Mesothelial cell of epicardium (in vitro differentiated cells): ENCODE measurements at regions not wholly inside any gene's neighbourhood (a gene's known extent, or its start where the extent isn't known, plus 50 kb on each side); places are given as distances from the start of the nearest gene placed in this dataset.

Source experiments
- DNase-seq, 2 experiments: peaks; one replicate each; pipeline ENCODE4 v3.0.0; 2021; ENCODE audit warnings: low spot score in 2 of 2; ENCODE audit not compliant: unreplicated experiment in 2 of 2
- H3K27ac Mint-ChIP-seq: 2 replicates; pipeline ENCODE4 v1.8.0; 2021; ENCODE audit warnings: mixed read lengths
- H3K27me3 Mint-ChIP-seq: 2 replicates; pipeline ENCODE4 v1.8.0; 2021; ENCODE audit warnings: low read depth, mixed read lengths
- H3K36me3 Mint-ChIP-seq: 2 replicates; pipeline ENCODE4 v1.8.0; 2021; ENCODE audit warnings: mixed read lengths
- H3K4me1 Mint-ChIP-seq: 2 replicates; pipeline ENCODE4 v1.8.0; 2021; ENCODE audit warnings: mixed read lengths
- H3K4me3 Mint-ChIP-seq: 2 replicates; pipeline ENCODE4 v1.8.0; 2021; ENCODE audit warnings: mild to moderate bottlenecking, moderate library complexity, mixed read lengths
- H3K9me3 Mint-ChIP-seq: 2 replicates; pipeline ENCODE4 v1.8.0; 2021; ENCODE audit warnings: mixed read lengths
- TF ChIP-seq, protein P1 (sequence below): fragments of 200-600 bp; sonication (generic); IDR thresholded peaks from one replicate; pipeline ENCODE4 v1.5.0; 2021; ENCODE audit warnings: antibody characterized with exemption; ENCODE audit not compliant: unreplicated experiment

DNA sequence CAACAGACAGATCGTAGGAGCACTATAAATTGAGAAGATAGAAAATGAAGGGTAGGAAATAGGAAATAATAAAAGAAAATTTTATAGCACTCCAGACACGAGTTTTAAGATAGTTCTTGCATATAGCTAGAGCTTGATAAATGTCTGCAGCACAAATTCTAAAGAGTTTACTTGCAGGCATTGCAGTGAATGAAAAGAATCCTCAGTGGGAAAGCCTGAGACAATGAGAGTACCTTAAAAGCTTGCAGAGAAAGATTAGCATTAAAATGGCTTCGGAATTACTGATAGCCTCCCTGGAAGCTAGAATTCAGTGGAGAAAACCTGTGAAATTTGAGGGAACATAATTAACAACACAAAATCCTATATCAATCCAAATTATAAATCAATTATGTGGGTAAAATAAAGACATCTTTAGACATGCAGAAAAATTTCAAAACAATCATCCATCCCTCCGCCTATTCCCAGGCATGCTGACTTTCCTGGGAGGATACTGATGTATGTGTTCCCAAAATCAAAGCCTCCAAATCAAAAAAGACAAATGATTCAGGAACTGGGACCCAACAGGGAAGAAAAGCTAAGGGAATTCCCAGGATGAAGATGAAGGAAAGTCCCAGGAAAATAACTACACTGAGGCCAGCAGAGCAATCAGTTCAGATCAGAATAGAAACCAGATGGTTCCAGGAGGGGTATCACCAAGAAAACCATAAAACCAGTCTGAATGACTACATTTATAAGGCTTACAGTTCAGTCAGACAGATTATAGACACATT is 305.9 kb upstream of the USP25 start:
- no peak for DNase-seq
- no peaks in the 10 kb centered on the region for H3K9me3 Mint-ChIP-seq
- H3K4me1 Mint-ChIP-seq, result peaks cover 16% of the 10 kb centered on the region
- no peak overlapping the region for H3K27ac Mint-ChIP-seq
- H3K4me3 Mint-ChIP-seq, result no peak overlapping the region
- H3K36me3 Mint-ChIP-seq, result no peaks in the 10 kb centered on the region
- TF ChIP-seq, protein P1, sequence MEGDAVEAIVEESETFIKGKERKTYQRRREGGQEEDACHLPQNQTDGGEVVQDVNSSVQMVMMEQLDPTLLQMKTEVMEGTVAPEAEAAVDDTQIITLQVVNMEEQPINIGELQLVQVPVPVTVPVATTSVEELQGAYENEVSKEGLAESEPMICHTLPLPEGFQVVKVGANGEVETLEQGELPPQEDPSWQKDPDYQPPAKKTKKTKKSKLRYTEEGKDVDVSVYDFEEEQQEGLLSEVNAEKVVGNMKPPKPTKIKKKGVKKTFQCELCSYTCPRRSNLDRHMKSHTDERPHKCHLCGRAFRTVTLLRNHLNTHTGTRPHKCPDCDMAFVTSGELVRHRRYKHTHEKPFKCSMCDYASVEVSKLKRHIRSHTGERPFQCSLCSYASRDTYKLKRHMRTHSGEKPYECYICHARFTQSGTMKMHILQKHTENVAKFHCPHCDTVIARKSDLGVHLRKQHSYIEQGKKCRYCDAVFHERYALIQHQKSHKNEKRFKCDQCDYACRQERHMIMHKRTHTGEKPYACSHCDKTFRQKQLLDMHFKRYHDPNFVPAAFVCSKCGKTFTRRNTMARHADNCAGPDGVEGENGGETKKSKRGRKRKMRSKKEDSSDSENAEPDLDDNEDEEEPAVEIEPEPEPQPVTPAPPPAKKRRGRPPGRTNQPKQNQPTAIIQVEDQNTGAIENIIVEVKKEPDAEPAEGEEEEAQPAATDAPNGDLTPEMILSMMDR, result no peak
- no peaks in the 10 kb centered on the region for H3K27me3 Mint-ChIP-seq

DNA sequence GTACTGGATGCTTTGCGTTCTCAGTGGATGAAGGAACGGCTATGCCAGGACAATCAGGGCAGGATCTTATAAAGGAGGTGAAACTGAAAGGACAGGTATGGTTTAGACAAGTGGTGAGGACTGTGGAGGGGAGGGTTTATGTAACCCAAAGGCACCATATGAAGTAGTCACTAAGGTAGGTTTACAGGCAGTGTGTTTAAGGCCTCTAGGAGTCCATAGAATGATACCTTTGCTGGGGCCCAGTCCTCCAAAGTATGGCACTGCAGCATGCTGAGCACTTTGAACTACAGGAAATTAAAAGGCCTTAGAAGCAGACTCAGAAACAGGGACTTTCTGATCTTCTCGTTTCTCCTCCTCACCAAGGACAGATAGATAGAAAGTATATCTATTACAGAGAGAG is 304.7 kb upstream of the USP25 start:
- Mint-ChIP-seq H3K4me3 (no peak overlapping the region), H3K9me3 (no peaks in the 10 kb centered on the region), H3K36me3 (no peaks in the 10 kb centered on the region), H3K27ac (no peak overlapping the region), H3K4me1 (peaks cover 17% of the 10 kb centered on the region), H3K27me3 (no peaks in the 10 kb centered on the region)
- TF ChIP-seq, protein P1, result no peak
- DNase-seq, result no peak

DNA sequence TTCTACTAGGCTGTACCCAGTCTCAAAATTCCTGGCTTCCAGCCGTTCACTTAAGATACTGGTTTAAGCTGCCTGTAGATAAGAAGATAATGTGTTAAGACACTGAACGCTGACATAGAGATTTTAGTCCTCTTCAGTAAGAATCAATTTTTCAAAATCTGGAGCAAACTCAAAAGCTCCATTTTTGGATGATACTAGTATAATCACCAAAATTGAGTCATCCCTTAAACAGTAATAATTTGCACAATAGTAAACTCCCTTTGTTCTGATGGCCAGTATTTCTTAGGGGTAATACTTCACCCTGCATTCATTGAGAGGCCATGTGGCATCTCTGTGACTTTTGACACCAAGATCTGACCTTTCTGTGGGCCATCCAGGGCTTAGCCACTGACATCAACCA is 299.8 kb upstream of the USP25 start:
- peaks cover 5% of the 10 kb centered on the region for H3K4me1 Mint-ChIP-seq
- no peak for DNase-seq
- H3K36me3 Mint-ChIP-seq, result peaks cover 6% of the 10 kb centered on the region
- H3K27ac Mint-ChIP-seq, result no peak overlapping the region
- H3K9me3 Mint-ChIP-seq, result peaks cover 11% of the 10 kb centered on the region
- no peaks in the 10 kb centered on the region for H3K27me3 Mint-ChIP-seq
- TF ChIP-seq, protein P1, result no peak
- H3K4me3 Mint-ChIP-seq, result no peak overlapping the region

DNA sequence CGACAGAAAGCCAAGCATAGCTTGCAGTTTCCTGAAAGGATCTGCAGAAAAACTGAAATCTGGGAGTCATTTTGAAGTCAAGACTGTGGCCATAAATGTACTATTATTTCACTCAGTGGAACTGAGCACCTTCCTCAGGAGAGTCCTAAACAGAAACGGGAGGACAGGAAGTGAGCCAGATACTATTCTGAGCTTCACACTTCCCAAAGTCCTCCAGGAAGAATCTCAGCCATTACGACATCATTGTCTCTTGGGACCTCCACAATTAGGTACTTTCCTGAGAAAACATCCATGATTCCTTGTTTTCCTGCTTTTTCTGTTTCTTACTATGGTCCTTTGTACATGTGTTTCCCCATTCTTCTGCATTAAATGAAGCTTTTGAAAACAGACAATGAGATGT is 299.2 kb upstream of the USP25 start:
- Mint-ChIP-seq H3K4me3 (no peak overlapping the region), H3K36me3 (peaks cover 6% of the 10 kb centered on the region), H3K4me1 (peaks cover 5% of the 10 kb centered on the region), H3K27me3 (no peaks in the 10 kb centered on the region), H3K27ac (no peak overlapping the region), H3K9me3 (peaks cover 11% of the 10 kb centered on the region)
- no peak for DNase-seq
- TF ChIP-seq, protein P1, result no peak

DNA sequence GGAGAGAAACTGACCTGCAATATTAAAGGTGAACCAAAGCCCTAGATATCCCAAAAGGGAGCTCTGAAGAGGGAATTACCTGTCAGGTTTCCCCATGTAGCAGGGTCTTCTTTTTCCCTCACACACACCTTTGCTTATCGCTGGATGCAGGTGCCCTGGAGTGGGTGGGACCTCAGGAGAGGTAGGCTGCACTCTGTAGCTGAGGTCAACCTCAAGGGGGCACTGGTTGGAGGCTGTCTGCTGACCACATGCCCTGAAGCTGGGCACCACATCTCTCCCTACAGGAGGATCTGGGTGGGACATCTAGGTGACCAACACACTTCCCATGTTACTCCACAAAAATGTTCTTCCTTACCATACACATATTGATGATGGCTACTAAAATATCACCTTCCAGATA is 298.7 kb upstream of the USP25 start:
- TF ChIP-seq, protein P1, result no peak
- no peak for DNase-seq
- Mint-ChIP-seq H3K27me3 (no peaks in the 10 kb centered on the region), H3K36me3 (peaks cover 6% of the 10 kb centered on the region), H3K4me1 (peaks cover 6% of the 10 kb centered on the region), H3K27ac (no peak overlapping the region), H3K9me3 (peaks cover 11% of the 10 kb centered on the region), H3K4me3 (no peak overlapping the region)
